PC-9 (cell line): ENCODE measurements at regions not wholly inside any gene's neighbourhood (a gene's known extent, or its start where the extent isn't known, plus 50 kb on each side); places are given as distances from the start of the nearest gene placed in this dataset.

Source experiments
- EZH2 ChIP-seq: fragments of 200-600 bp; sonication (generic); IDR thresholded peaks from 2 replicates; pipeline ENCODE4 v1.8.0; 2017; ENCODE audit warnings: antibody characterized with exemption, low read depth
- TF ChIP-seq, protein P1 (sequence below): fragments of 200-600 bp; sonication (generic); conservative IDR thresholded peaks from 2 replicates; pipeline ENCODE4 v1.6.1; 2017; ENCODE audit warnings: mixed run types, antibody characterized with exemption, mild to moderate bottlenecking, moderate library complexity

DNA sequence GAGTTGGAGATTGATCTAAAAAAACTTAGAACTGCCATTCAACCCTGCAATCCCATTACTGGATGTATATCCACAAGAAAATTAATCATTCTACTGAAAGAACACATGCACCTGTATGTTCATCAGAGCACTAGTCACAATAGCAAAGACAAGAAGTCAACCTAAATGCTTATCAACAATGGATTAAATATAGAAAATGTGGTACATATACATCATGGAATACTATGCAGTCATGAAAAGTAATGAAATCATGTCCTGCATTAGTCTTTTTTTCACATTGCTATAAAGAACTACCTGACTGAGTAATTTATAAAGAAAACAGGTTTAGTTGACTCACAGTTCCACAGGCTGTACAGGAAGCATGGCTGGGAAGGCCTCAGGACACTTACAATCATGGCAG, 850.5 kb downstream of the TECRL start:
- TF ChIP-seq, protein P1, sequence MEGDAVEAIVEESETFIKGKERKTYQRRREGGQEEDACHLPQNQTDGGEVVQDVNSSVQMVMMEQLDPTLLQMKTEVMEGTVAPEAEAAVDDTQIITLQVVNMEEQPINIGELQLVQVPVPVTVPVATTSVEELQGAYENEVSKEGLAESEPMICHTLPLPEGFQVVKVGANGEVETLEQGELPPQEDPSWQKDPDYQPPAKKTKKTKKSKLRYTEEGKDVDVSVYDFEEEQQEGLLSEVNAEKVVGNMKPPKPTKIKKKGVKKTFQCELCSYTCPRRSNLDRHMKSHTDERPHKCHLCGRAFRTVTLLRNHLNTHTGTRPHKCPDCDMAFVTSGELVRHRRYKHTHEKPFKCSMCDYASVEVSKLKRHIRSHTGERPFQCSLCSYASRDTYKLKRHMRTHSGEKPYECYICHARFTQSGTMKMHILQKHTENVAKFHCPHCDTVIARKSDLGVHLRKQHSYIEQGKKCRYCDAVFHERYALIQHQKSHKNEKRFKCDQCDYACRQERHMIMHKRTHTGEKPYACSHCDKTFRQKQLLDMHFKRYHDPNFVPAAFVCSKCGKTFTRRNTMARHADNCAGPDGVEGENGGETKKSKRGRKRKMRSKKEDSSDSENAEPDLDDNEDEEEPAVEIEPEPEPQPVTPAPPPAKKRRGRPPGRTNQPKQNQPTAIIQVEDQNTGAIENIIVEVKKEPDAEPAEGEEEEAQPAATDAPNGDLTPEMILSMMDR: no peak
- no peak for TF ChIP-seq EZH2
